HEK293 (cell line): ENCODE measurements at regions not wholly inside any gene's neighbourhood (a gene's known extent, or its start where the extent isn't known, plus 50 kb on each side); places are given as distances from the start of the nearest gene placed in this dataset.

ENCODE experiments used
- CTCF ChIA-PET: fragments of 350-600 bp; formaldehyde crosslinking; extraction: SDS; loops from one replicate; lab custom pipeline; 2021; ENCODE audit warnings: antibody characterized with exemption; lab: Yijun Ruan, JAX
- POLR2A ChIA-PET: fragments of 300-600 bp; formaldehyde crosslinking; extraction: SDS; loops from one replicate; lab custom pipeline; 2020; ENCODE audit warnings: antibody characterized with exemption, inconsistent platforms; lab: Yijun Ruan, JAX
- H3K27ac ChIP-seq: fragments of 200-500 bp; sonication (Bioruptor generic); 2 replicates; pipeline ENCODE4 v1.5.1; 2014; ENCODE audit warnings: low read depth, low read length, control low read depth, inconsistent platforms; ENCODE audit errors: extremely low read depth
- H3K36me3 ChIP-seq, 2 experiments: fragments of 200-500 bp in 1 of 2; sonication (Bioruptor generic) in 1 of 2; 1 replicate in 1 of 2; 2 replicates in 1 of 2; pipeline ENCODE4 v1.5.1; 2014 to 2017; ENCODE audit warnings: inconsistent platforms in 2 of 2, low read length in 2 of 2; ENCODE audit not compliant: control insufficient read depth in 2 of 2, insufficient read depth in 1 of 2
- H3K4me1 ChIP-seq: fragments of 200-500 bp; sonication (Bioruptor generic); 2 replicates; pipeline ENCODE4 v1.5.1; 2014; ENCODE audit warnings: mild to moderate bottlenecking, low read length, inconsistent platforms; ENCODE audit not compliant: control insufficient read depth, insufficient read depth
- H3K4me3 ChIP-seq: 2 replicates; pipeline ENCODE4 v1.5.1; 2011; ENCODE audit warnings: low read depth, mild to moderate bottlenecking, control low read depth, low read length, moderate library complexity
- H3K9me3 ChIP-seq: fragments of 200-500 bp; sonication (Bioruptor generic); 2 replicates; pipeline ENCODE4 v1.5.1; 2014; ENCODE audit warnings: low read depth, low read length, inconsistent platforms; ENCODE audit not compliant: control insufficient read depth, insufficient read depth
- BCL11B ChIP-seq: fragments of 450-650 bp; formaldehyde crosslinking; IDR thresholded peaks from 2 replicates; pipeline ENCODE4 v1.5.1; 2016; ENCODE audit warnings: low read depth, missing biosample characterization, missing genetic modification characterization
- GLIS1 ChIP-seq: fragments of 450-650 bp; formaldehyde crosslinking; IDR thresholded peaks from 2 replicates; pipeline ENCODE4 v1.5.1; 2016; ENCODE audit warnings: missing biosample characterization, missing genetic modification characterization
- GLIS2 ChIP-seq: fragments of 450-650 bp; formaldehyde crosslinking; IDR thresholded peaks from 2 replicates; pipeline ENCODE4 v1.5.1; 2016; ENCODE audit warnings: missing biosample characterization, missing genetic modification characterization
- KLF10 ChIP-seq: fragments of 450-650 bp; IDR thresholded peaks from 2 replicates; pipeline ENCODE4 v1.5.1; 2018; ENCODE audit warnings: missing biosample characterization, mild to moderate bottlenecking, missing genetic modification characterization
- RBAK ChIP-seq: fragments of 450-650 bp; formaldehyde crosslinking; IDR thresholded peaks from 2 replicates; pipeline ENCODE4 v1.5.1; 2016; ENCODE audit warnings: missing biosample characterization, missing genetic modification characterization
- SCRT1 ChIP-seq: fragments of 450-650 bp; formaldehyde crosslinking; IDR thresholded peaks from 2 replicates; pipeline ENCODE4 v1.5.1; 2016; ENCODE audit warnings: missing biosample characterization, missing genetic modification characterization, borderline replicate concordance
- SETDB1 ChIP-seq: IDR thresholded peaks from one replicate; pipeline ENCODE4 v1.6.1; 2017; ENCODE audit warnings: mild to moderate bottlenecking, low read length, moderate library complexity, mixed read lengths; ENCODE audit not compliant: insufficient read length
- SP3 ChIP-seq: fragments of 450-650 bp; formaldehyde crosslinking; IDR thresholded peaks from 2 replicates; pipeline ENCODE4 v1.5.1; 2016; ENCODE audit warnings: missing biosample characterization, missing genetic modification characterization
- SP7 ChIP-seq: fragments of 450-650 bp; formaldehyde crosslinking; IDR thresholded peaks from 2 replicates; pipeline ENCODE4 v1.5.1; 2016; ENCODE audit warnings: missing biosample characterization, missing genetic modification characterization
- TCF7L2 ChIP-seq: IDR thresholded peaks from 2 replicates; pipeline ENCODE4 v1.6.1; 2011; ENCODE audit warnings: low read depth, mild to moderate bottlenecking, inconsistent platforms, low read length, moderate library complexity, borderline replicate concordance
- TRIM28 ChIP-seq: IDR thresholded peaks from 2 replicates; pipeline ENCODE4 v1.6.1; 2011; ENCODE audit warnings: low read length, control low read depth, borderline replicate concordance
- ZBTB17 ChIP-seq: fragments of 450-650 bp; formaldehyde crosslinking; IDR thresholded peaks from 2 replicates; pipeline ENCODE4 v1.5.1; 2016; ENCODE audit warnings: missing biosample characterization, missing genetic modification characterization
- ZBTB20 ChIP-seq: fragments of 450-650 bp; formaldehyde crosslinking; IDR thresholded peaks from 2 replicates; pipeline ENCODE4 v1.5.1; 2016; ENCODE audit warnings: missing biosample characterization, missing genetic modification characterization
- ZNF10 ChIP-seq: fragments of 450-650 bp; formaldehyde crosslinking; IDR thresholded peaks from 2 replicates; pipeline ENCODE4 v1.5.1; 2017; ENCODE audit warnings: missing biosample characterization, missing genetic modification characterization
- ZNF214 ChIP-seq: fragments of 450-650 bp; formaldehyde crosslinking; IDR thresholded peaks from 2 replicates; pipeline ENCODE4 v1.5.1; 2017; ENCODE audit warnings: missing biosample characterization, mild to moderate bottlenecking, missing genetic modification characterization, borderline replicate concordance
- ZNF24 ChIP-seq: fragments of 450-650 bp; formaldehyde crosslinking; IDR thresholded peaks from 2 replicates; pipeline ENCODE4 v1.5.1; 2016; ENCODE audit warnings: missing biosample characterization, missing genetic modification characterization
- ZNF274 ChIP-seq, 2 experiments: fragments of 200-500 bp in 1 of 2; fragments of 450-650 bp in 1 of 2; sonication (Bioruptor generic) in 1 of 2; formaldehyde crosslinking in 1 of 2; IDR thresholded peaks; 2 replicates each; pipeline versions ENCODE4 v1.5.1 to v1.6.1; 2014 to 2016; ENCODE audit warnings: borderline replicate concordance in 1 of 2, inconsistent platforms in 1 of 2, low read length in 1 of 2, missing biosample characterization in 1 of 2, missing genetic modification characterization in 1 of 2
- ZNF335 ChIP-seq: fragments of 450-650 bp; formaldehyde crosslinking; conservative IDR thresholded peaks from 2 replicates; pipeline ENCODE4 v1.5.1; 2016; ENCODE audit warnings: missing biosample characterization, missing genetic modification characterization
- ZNF426 ChIP-seq: fragments of 450-650 bp; formaldehyde crosslinking; IDR thresholded peaks from 2 replicates; pipeline ENCODE4 v1.5.1; 2017; ENCODE audit warnings: missing biosample characterization, missing genetic modification characterization, mild to moderate bottlenecking, inconsistent platforms, moderate library complexity
- ZNF501 ChIP-seq: fragments of 450-650 bp; formaldehyde crosslinking; IDR thresholded peaks from 2 replicates; pipeline ENCODE4 v1.5.1; 2016; ENCODE audit warnings: missing biosample characterization, missing genetic modification characterization
- ZNF518A ChIP-seq: fragments of 450-650 bp; formaldehyde crosslinking; conservative IDR thresholded peaks from 2 replicates; pipeline ENCODE4 v1.5.1; 2016; ENCODE audit warnings: low read depth, missing biosample characterization, missing genetic modification characterization
- ZNF555 ChIP-seq: fragments of 450-650 bp; formaldehyde crosslinking; conservative IDR thresholded peaks from 2 replicates; pipeline ENCODE4 v1.5.1; 2017; ENCODE audit warnings: missing biosample characterization, mild to moderate bottlenecking, missing genetic modification characterization, inconsistent platforms
- ZNF610 ChIP-seq: fragments of 450-650 bp; formaldehyde crosslinking; IDR thresholded peaks from 2 replicates; pipeline ENCODE4 v1.5.1; 2016; ENCODE audit warnings: missing biosample characterization, missing genetic modification characterization, borderline replicate concordance
- ZNF704 ChIP-seq: fragments of 450-650 bp; formaldehyde crosslinking; IDR thresholded peaks from 2 replicates; pipeline ENCODE4 v1.5.1; 2016; ENCODE audit warnings: missing biosample characterization, missing genetic modification characterization
- ZNF76 ChIP-seq: fragments of 450-650 bp; formaldehyde crosslinking; IDR thresholded peaks from 2 replicates; pipeline ENCODE4; 2016; ENCODE audit warnings: low read depth, missing biosample characterization, missing genetic modification characterization, borderline replicate concordance
- ZNF837 ChIP-seq: fragments of 450-650 bp; formaldehyde crosslinking; IDR thresholded peaks from 2 replicates; pipeline ENCODE4 v1.5.1; 2016; ENCODE audit warnings: missing biosample characterization, missing genetic modification characterization
- ZNF843 ChIP-seq: fragments of 450-650 bp; formaldehyde crosslinking; IDR thresholded peaks from 2 replicates; pipeline ENCODE4 v1.5.1; 2016; ENCODE audit warnings: missing biosample characterization, missing genetic modification characterization
- ZSCAN16 ChIP-seq: fragments of 450-650 bp; formaldehyde crosslinking; IDR thresholded peaks from 2 replicates; pipeline ENCODE4 v1.5.1; 2016; ENCODE audit warnings: missing biosample characterization, missing genetic modification characterization
- TF ChIP-seq, protein P1 (sequence below): fragments of 450-650 bp; formaldehyde crosslinking; IDR thresholded peaks from 2 replicates; pipeline ENCODE4 v1.5.1; 2016; ENCODE audit warnings: missing biosample characterization, missing genetic modification characterization

DNA sequence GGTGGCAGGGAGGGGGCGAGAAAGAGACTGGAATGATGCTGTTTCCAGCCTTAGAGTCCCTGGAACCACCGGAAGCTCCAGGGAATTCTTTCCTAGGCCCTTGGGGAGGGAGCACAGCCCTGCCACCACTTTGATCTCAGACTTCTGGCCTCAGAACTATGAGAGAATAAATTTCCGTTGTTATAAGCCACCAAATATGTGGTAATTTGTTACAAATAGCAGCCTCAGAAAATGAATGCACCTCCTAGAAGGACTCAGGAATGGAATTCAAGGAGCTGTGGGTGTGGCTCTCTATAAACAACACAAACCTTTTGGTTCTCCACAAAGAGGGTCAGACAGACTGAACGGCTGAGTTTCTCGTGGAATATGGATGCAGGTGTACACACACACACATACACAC, 144.5 kb downstream of the ACKR3 start:
- H3K9me3 ChIP-seq = no peaks in the 10 kb centered on the region
- CTCF ChIA-PET = no interaction called here
- TF ChIP-seq KLF10 (tag by site-specific recombination) = no peak
- TF ChIP-seq ZNF274 (IDR thresholded peaks at IDR 0.05; ENCODE audit: low read length) = no peak
- TF ChIP-seq ZNF274 (tag by site-specific recombination; IDR thresholded peaks at IDR 0.05; ENCODE audit: borderline replicate concordance) = no peak
- TF ChIP-seq ZNF76 (tag by site-specific recombination) = no peak
- no peak for TF ChIP-seq ZNF214
- TF ChIP-seq ZNF501 = no peak
- TF ChIP-seq GLIS1 (tag by site-specific recombination) = no peak
- TF ChIP-seq TCF7L2 = no peak
- no peak for TF ChIP-seq ZNF426 (tag by site-specific recombination)
- TF ChIP-seq ZNF555 (tag by site-specific recombination) = no peak
- no peak for TF ChIP-seq GLIS2 (tag by site-specific recombination)
- no peak for TF ChIP-seq ZBTB17 (tag by site-specific recombination)
- TF ChIP-seq ZNF518A (tag by site-specific recombination) = no peak
- TF ChIP-seq ZBTB20 (tag by site-specific recombination) = no peak
- no peak for TF ChIP-seq RBAK
- TF ChIP-seq, protein P1, sequence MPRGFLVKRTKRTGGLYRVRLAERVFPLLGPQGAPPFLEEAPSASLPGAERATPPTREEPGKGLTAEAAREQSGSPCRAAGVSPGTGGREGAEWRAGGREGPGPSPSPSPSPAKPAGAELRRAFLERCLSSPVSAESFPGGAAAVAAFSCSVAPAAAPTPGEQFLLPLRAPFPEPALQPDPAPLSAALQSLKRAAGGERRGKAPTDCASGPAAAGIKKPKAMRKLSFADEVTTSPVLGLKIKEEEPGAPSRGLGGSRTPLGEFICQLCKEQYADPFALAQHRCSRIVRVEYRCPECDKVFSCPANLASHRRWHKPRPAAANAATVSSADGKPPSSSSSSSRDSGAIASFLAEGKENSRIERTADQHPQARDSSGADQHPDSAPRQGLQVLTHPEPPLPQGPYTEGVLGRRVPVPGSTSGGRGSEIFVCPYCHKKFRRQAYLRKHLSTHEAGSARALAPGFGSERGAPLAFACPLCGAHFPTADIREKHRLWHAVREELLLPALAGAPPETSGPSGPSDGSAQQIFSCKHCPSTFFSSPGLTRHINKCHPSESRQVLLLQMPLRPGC (tag by site-specific recombination) = no peak
- TF ChIP-seq SP7 (tag by site-specific recombination) = no peak
- TF ChIP-seq BCL11B (tag by site-specific recombination) = no peak
- no peak for TF ChIP-seq SCRT1 (tag by site-specific recombination)
- TF ChIP-seq, all 188 proteins: peak for 0
- Histone ChIP-seq H3K27ac (no peak overlapping the region), H3K36me3 (no peaks in the 10 kb centered on the region), H3K4me3 (no peak overlapping the region), H3K4me1 (no peaks in the 10 kb centered on the region)
- POLR2A ChIA-PET = no interaction called here

DNA sequence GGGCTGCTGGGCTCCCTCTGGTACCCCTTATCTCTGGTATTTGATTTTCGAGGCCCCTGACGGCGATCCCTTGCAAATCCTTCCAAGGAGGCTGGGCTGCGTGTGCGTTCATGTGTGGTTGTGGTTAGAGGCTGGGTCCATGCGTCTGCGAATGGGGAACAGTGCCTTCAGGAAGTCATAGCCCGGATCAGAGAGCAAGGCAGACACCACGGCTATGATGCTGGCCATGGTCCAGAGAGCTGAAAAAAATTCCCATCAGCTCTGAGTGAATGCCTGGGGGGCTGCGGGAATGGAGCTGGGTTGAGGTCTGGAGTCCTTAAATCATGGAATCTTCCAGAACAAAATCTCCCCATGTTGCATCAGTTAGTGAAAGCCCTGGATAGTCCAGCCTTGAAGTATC, 145.5 kb downstream of the ACKR3 start:
- POLR2A ChIA-PET = no interaction called here
- Histone ChIP-seq H3K4me3 (no peak overlapping the region), H3K9me3 (no peaks in the 10 kb centered on the region)
- no peak for TF ChIP-seq ZNF843 (tag by site-specific recombination)
- TF ChIP-seq ZNF335 (tag by site-specific recombination) = no peak
- TF ChIP-seq ZNF10 (tag by site-specific recombination) = no peak
- TF ChIP-seq SP3 (tag by site-specific recombination) = no peak
- no peak for TF ChIP-seq ZSCAN16 (tag by site-specific recombination)
- no peak for TF ChIP-seq ZNF610 (tag by site-specific recombination)
- no peak for TF ChIP-seq ZNF704 (tag by site-specific recombination)
- no peak for TF ChIP-seq TRIM28
- no peak for TF ChIP-seq ZNF24
- TF ChIP-seq ZNF837 (tag by site-specific recombination) = no peak
- no peak for TF ChIP-seq SETDB1
- TF ChIP-seq, all 188 proteins: peak for 0
- Histone ChIP-seq H3K36me3 (no peaks in the 10 kb centered on the region), H3K4me1 (no peaks in the 10 kb centered on the region), H3K27ac (no peak overlapping the region)
- CTCF ChIA-PET = interaction anchor here (0.6 kb wide), 1 partner anchor 355 kb away, joined by 3 read pairs; no protein-coding TSS in a partner anchor
